Heart right ventricle (tissue), 16 donors: ENCODE measurements at regions not wholly inside any gene's neighbourhood (a gene's known extent, or its start where the extent isn't known, plus 50 kb on each side); places are given as distances from the start of the nearest gene placed in this dataset.

ENCODE experiments used
- ATAC-seq, 8 donors: fragments of 200-7000 bp; cut with Tn5 transposase; one replicate each; pipeline ENCODE4 v1.9.1; 2020; ENCODE audit warnings: mild to moderate bottlenecking in 8 of 8, moderate library complexity in 8 of 8, moderate number of reproducible peaks in 1 of 8
- DNase-seq, 2 donors: peaks; one replicate each; pipeline ENCODE4 v3.0.0-alpha.2; 2020
- H3K27ac ChIP-seq, 10 donors: fragments of 200-600 bp; sonication (generic) in 2 of 10; one replicate each; pipeline versions ENCODE4 v1.5.0 to v1.8.0; 2020 to 2022; ENCODE audit warnings: mild to moderate bottlenecking in 3 of 10
- H3K27me3 ChIP-seq, 7 donors: fragments of 200-600 bp; one replicate each; pipeline ENCODE4 v1.8.0; 2021 to 2022; ENCODE audit warnings: mild to moderate bottlenecking in 2 of 7
- H3K36me3 ChIP-seq, 9 donors: fragments of 200-600 bp; sonication (generic) in 1 of 9; one replicate each; pipeline versions ENCODE4 v1.5.0 to v1.8.0; 2020 to 2022; ENCODE audit warnings: mild to moderate bottlenecking in 2 of 9
- H3K4me1 ChIP-seq, 9 donors: fragments of 200-600 bp; sonication (generic) in 1 of 9; one replicate each; pipeline versions ENCODE4 v1.5.0 to v1.8.0; 2020 to 2022; ENCODE audit warnings: mild to moderate bottlenecking in 4 of 9
- H3K4me3 ChIP-seq, 10 donors: fragments of 200-600 bp; sonication (generic) in 2 of 10; one replicate each; pipeline versions ENCODE4 v1.5.0 to v1.8.0; 2020 to 2022; ENCODE audit warnings: mild to moderate bottlenecking in 7 of 10, moderate library complexity in 2 of 10
- H3K9me3 ChIP-seq, 11 donors: fragments of 200-600 bp in 10 of 11; sonication (generic) in 2 of 11; one replicate each; pipeline versions ENCODE4 v1.5.0 to v1.8.0; 2013 to 2022; ENCODE audit warnings: mild to moderate bottlenecking in 2 of 11, control low read depth in 1 of 11, moderate library complexity in 1 of 11
- WGBS, 2 donors: extraction: QIAGEN DNeasy Blood & Tissue Kit; methylation state at CpG; one replicate each; pipeline ENCODE4 v1.1.7; 2013; ENCODE audit warnings: inconsistent platforms in 1 of 2; 5-methylcytosine and 5-hydroxymethylcytosine counted together
- intact Hi-C, 10 donors: fragments of 100-400 bp; cut with DNase I; formaldehyde crosslinking; loops; one replicate each; pipeline versions ENCODE4 v1.11.1 to v1.14.2; 2022
- TF ChIP-seq, protein P1 (sequence below), 9 donors: fragments of 200-600 bp; sonication (generic) in 2 of 9; IDR thresholded peaks; one replicate each; pipeline versions ENCODE4 v1.5.0 to v1.8.0; 2021 to 2022; ENCODE audit warnings: antibody characterized with exemption in 9 of 9, mild to moderate bottlenecking in 5 of 9, moderate library complexity in 1 of 9
- donor health status: Arrhythmogenic right ventricular cardiomyopathy.
- donor health status: ischemic (EF 13 %, LVEDD 7.1; RV severe dilation, severe dysfunction).
- donor health status: healthy with polysubstance abuse.
- donor health status: DM: no; HTN: yes; CAD: no.
- donor health status: DM: no; HTN: no; CAD: no.
- donor health status: ischemic (EF 25% LVEDD 6.9; RV normal size, moderate dysfunction).
- donor health status: ischemic (EF 25% LVEDD 5.7; RV mildly dilated, moderate dysfunction).
- donor health status: healthy.
- donor health status: DM: yes; HTN: yes; CAD: no.
- donor health status: Ischemic cardiomyopathy.
- donor health status: ischemic (EF 35%, LVEDD 5.7; RV mildly dilated, moderate dysfunction).
- donor health status: nonischemic (EF 11% LVEDD 7.7; RV severe dilation, severe dysfunction).
- donor health status: DM: yes; HTN: yes; CAD: no.
- donor health status: PGD.
- donor health status: ischemic (EF 29% LVEDD 5.4; RV normal size, mild dysfunction).
- donor health status: nonischemic (EF 23%, LVEDD 6.1; RV moderate dilation, normal function).

DNA sequence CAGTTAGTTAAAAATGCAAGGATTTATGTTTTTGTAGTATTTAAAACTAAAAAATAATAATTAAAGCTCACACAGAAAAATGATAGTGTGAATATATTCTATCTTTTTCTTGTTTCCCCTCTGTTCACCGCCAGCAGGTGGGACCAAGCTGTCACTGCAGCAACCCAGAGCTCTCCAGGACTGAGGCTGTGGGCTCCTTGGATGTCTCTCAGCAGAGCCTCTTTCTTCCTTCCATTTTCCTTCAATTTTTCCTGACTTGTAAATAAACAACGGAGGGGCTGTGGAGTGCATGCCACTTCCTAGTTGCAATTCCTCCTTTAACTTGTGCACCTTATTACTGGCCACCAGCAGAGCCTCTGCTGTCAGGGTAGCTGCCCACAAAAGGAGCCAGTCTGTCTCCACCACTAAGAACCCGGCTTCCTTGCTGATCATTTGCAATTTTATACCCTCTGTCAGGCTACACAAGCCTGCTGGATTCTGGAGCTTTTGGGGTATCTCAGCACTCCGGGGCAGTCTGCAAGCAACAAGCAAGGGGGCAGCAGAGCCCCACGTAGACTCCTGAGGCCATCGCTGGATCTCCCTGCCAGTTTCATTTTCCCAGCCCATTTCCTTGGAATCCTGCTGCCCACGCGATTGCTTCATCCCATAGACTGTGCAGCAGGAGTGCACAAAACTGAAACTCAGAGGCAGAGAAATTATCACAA lies 1467.4 kb downstream of the C4orf33 start:
- peak overlapping the region in 6 of 10 donors; percentile 10 to 34 (median 23) for H3K4me3 ChIP-seq
- H3K27ac ChIP-seq, result no peak overlapping the region
- peak in 1 of 2 donors; percentile 20 for DNase-seq
- peak in 7 of 8 donors; percentile 25 to 82 (median 69) for ATAC-seq
- no peaks in the 10 kb centered on the region for H3K27me3 ChIP-seq
- peaks cover 0 to 7% (median 0%) of the 10 kb centered on the region in 11 donors for H3K9me3 ChIP-seq
- intact Hi-C loops, result no loop called here
- no peaks in the 10 kb centered on the region for H3K4me1 ChIP-seq
- TF ChIP-seq, protein P1, sequence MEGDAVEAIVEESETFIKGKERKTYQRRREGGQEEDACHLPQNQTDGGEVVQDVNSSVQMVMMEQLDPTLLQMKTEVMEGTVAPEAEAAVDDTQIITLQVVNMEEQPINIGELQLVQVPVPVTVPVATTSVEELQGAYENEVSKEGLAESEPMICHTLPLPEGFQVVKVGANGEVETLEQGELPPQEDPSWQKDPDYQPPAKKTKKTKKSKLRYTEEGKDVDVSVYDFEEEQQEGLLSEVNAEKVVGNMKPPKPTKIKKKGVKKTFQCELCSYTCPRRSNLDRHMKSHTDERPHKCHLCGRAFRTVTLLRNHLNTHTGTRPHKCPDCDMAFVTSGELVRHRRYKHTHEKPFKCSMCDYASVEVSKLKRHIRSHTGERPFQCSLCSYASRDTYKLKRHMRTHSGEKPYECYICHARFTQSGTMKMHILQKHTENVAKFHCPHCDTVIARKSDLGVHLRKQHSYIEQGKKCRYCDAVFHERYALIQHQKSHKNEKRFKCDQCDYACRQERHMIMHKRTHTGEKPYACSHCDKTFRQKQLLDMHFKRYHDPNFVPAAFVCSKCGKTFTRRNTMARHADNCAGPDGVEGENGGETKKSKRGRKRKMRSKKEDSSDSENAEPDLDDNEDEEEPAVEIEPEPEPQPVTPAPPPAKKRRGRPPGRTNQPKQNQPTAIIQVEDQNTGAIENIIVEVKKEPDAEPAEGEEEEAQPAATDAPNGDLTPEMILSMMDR (IDR thresholded peaks at IDR 0.05), result peak in 7 of 9 donors; percentile 24 to 49 (median 32)
- no peaks in the 10 kb centered on the region for H3K36me3 ChIP-seq
- WGBS, 2 donors, result 17 to 18% methylated on average over 8 of the region's 8 CpGs

DNA sequence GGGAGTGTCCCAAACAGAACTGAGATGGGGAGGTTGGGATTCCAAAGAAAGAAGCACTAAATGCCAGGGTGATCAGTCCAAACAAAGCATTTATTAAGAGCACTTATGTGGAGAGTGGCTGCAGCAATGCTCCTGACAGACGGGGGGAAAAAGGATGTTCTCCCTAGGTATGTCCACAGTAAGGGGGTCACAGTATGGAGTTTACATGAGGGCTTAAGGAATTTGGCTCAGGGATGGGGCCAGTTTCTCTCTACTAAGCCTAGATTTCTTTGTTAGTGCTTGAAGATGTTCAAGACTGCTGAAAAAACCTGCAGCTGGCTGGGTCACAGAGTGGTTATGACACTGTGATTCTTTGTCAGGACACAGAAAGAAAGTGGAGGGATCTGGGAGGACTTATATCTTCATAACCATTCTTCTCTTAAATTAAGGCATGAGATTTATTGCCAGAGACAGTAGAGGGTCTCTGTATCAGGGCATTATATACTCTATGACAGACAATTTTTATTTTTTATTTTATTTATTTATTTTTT lies 1468.0 kb downstream of the C4orf33 start:
- no peaks in the 10 kb centered on the region for H3K4me1 ChIP-seq
- TF ChIP-seq, protein P1 (IDR thresholded peaks at IDR 0.05), result no peak

DNA sequence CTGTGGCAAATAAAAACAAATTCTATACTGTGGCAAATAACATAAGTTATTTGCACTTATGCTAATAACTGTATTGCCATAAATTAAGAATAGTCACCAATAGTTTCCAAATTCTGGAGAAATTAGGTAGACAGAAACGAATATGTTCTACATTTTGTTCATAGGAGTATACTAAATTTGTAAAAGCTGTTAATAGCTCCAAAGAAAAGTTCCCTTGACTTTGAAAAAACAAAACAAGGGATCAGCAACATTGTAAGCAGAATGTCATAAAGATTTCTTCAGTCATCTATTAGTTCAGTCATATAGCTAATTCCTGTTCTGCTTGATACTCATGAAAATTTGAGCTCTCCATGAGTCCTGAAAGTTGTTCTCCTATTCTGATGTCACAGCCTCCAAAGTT lies 1472.8 kb downstream of the C4orf33 start:
- Histone ChIP-seq H3K4me3 (no peak overlapping the region), H3K27me3 (no peaks in the 10 kb centered on the region), H3K27ac (no peak overlapping the region), H3K4me1 (no peaks in the 10 kb centered on the region), H3K36me3 (no peaks in the 10 kb centered on the region), H3K9me3 (peaks cover 0 to 13% (median 0%) of the 10 kb centered on the region in 11 donors)
- TF ChIP-seq, protein P1 (IDR thresholded peaks at IDR 0.05), result no peak
- intact Hi-C loops, result no loop called here
- no peak for DNase-seq
- WGBS, 2 donors, result 68 to 69% methylated on average over 1 of the region's 1 CpG
- no peak for ATAC-seq

More for the DNA sequence above, 1468.0 kb downstream of the C4orf33 start:
- no peaks in the 10 kb centered on the region for H3K36me3 ChIP-seq
- DNase-seq (no peak), ATAC-seq (no peak)
- H3K27ac ChIP-seq, result no peak overlapping the region
- peak overlapping the region in 6 of 10 donors; percentile 10 to 34 (median 23) for H3K4me3 ChIP-seq
- H3K9me3 ChIP-seq, result peaks cover 0 to 12% (median 0%) of the 10 kb centered on the region in 11 donors
- intact Hi-C loops, result no loop called here
- H3K27me3 ChIP-seq, result no peaks in the 10 kb centered on the region
- 8 to 15% methylated on average over 1 of the region's 1 CpG for WGBS, 2 donors

DNA sequence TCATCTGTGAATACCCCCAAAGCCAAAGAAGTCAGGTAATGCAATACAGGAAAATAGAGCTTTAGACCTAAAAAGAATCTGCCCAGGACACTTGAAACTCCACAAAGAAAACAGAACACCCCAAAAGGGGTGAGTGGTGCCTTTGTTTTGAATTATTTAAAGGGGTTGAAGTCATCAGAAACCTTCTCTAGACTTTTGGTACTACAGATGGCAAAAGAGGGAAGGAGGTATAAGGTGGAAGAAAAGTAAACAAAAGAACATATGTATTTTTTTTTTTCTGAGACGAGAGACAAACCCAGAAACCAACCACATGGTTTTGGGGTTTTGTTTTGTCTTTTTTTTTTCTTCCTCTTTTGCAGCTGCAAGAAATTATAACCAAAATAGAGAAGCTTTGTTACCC lies 1477.8 kb downstream of the C4orf33 start:
- 43 to 68% methylated on average over 1 of the region's 1 CpG for WGBS, 2 donors

More for the DNA sequence above, 1477.8 kb downstream of the C4orf33 start:
- DNase-seq (no peak), ATAC-seq (no peak)
- TF ChIP-seq, protein P1 (IDR thresholded peaks at IDR 0.05), result no peak
- Histone ChIP-seq H3K9me3 (peaks cover 0 to 5% (median 0%) of the 10 kb centered on the region in 11 donors), H3K27me3 (no peaks in the 10 kb centered on the region), H3K4me1 (no peaks in the 10 kb centered on the region), H3K4me3 (no peak overlapping the region), H3K36me3 (no peaks in the 10 kb centered on the region), H3K27ac (no peak overlapping the region)
- intact Hi-C loops, result no loop called here
